ENCODE measurements at regions not wholly inside any gene's neighbourhood (a gene's known extent, or its start where the extent isn't known, plus 50 kb on each side); places are given as distances from the start of the nearest gene placed in this dataset.

DNA sequence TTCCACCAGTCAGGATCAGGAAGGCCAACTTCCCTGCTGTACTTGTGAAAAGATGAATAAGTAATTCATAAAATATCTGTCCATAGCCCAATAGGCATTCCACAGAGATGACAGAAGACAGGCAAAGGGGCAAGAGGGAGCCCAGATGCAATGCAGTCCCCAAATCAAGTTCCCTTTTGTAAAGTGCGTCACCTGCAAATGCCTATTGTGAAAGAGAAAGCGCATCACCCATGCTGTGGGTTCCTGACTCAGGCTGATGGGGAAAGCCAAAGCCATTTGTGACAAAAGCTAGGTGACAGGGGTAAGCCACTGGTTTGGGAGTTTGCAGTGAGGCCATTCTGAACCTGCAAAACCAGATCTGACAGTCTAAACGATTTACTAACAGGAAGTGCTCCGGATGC is 157.5 kb upstream of the ZNF536 start:
- TF ChIP-seq GATA3 (IDR thresholded peaks at IDR 0.05; ENCODE audit: low read depth, low read length), result no peak
- TF ChIP-seq GATA2 (IDR thresholded peaks at IDR 0.05; ENCODE audit: low read depth, low read length), result no peak

All from SH-SY5Y (cell line).